ENCODE measurements at regions not wholly inside any gene's neighbourhood (a gene's known extent, or its start where the extent isn't known, plus 50 kb on each side); places are given as distances from the start of the nearest gene placed in this dataset.

- TF ChIP-seq SRF (IDR thresholded peaks at IDR 0.05; ENCODE audit: low read depth in 2 of 2, low read length in 2 of 2), result no peak
- TF ChIP-seq, protein P1, sequence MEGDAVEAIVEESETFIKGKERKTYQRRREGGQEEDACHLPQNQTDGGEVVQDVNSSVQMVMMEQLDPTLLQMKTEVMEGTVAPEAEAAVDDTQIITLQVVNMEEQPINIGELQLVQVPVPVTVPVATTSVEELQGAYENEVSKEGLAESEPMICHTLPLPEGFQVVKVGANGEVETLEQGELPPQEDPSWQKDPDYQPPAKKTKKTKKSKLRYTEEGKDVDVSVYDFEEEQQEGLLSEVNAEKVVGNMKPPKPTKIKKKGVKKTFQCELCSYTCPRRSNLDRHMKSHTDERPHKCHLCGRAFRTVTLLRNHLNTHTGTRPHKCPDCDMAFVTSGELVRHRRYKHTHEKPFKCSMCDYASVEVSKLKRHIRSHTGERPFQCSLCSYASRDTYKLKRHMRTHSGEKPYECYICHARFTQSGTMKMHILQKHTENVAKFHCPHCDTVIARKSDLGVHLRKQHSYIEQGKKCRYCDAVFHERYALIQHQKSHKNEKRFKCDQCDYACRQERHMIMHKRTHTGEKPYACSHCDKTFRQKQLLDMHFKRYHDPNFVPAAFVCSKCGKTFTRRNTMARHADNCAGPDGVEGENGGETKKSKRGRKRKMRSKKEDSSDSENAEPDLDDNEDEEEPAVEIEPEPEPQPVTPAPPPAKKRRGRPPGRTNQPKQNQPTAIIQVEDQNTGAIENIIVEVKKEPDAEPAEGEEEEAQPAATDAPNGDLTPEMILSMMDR (IDR thresholded peaks at IDR 0.05 in 2 of 3, conservative IDR thresholded peaks at IDR 0.05 in 1 of 3; ENCODE audit: control insufficient read depth in 2 of 3, extremely low read depth in 1 of 3, insufficient read depth in 1 of 3, low read depth in 3 of 3, low read length in 3 of 3), result no peak
- TF ChIP-seq IRF3 (IDR thresholded peaks at IDR 0.05), result no peak
- no peak for TF ChIP-seq MXI1 (IDR thresholded peaks at IDR 0.05; ENCODE audit: low read depth, low read length)
- no peak for TF ChIP-seq MAX (IDR thresholded peaks at IDR 0.05; ENCODE audit: low read depth, low read length)
These were observed 1048.8 kb upstream of the ACO1 start for GRCh38 chr9:31335529-31336234.
